ENCODE measurements at regions not wholly inside any gene's neighbourhood (a gene's known extent, or its start where the extent isn't known, plus 50 kb on each side); places are given as distances from the start of the nearest gene placed in this dataset.
A peak's percentile ranks its signal among the peaks of the same experiment; 100 is the strongest.
"Not testable (repeated sequence)": the region's sequence is repeated elsewhere in the genome, so short reads cannot be mapped to it uniquely, and the experiment has no call there.

DNA sequence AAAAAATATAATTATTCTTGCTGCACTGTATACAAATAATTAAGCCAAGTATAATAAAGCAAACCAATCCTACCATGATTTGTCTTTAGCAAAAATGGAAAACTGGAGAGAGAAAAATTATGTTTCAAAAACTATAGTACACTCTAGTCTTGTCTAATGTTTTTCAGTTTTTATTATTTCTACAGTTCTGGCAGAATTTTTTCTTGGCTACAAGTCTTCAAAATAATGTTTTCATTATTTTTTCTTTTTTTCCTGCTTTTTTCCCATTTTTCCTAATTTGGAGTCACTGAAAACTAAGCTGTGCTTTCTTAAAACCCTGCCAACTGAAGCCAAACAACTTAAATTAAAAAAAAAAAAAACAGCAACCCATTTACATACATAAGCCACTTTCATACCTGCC, 132.0 kb downstream of the RAMP3 start:
- DNase-seq, H3K4me1 Mint-ChIP-seq, POLR2A ChIA-PET, ATAC-seq, H3K27ac Mint-ChIP-seq, H3K4me3 Mint-ChIP-seq: not testable (repeated sequence)
- peaks cover 3 to 31% (median 16%) of the 10 kb centered on the region in 9 donors for H3K9me3 Mint-ChIP-seq
- H3K36me3 Mint-ChIP-seq = peaks cover 2 to 22% (median 3%) of the 10 kb centered on the region in 3 donors
- H3K27me3 Mint-ChIP-seq = peaks cover 10 to 34% (median 14%) of the 10 kb centered on the region in 5 donors

DNA sequence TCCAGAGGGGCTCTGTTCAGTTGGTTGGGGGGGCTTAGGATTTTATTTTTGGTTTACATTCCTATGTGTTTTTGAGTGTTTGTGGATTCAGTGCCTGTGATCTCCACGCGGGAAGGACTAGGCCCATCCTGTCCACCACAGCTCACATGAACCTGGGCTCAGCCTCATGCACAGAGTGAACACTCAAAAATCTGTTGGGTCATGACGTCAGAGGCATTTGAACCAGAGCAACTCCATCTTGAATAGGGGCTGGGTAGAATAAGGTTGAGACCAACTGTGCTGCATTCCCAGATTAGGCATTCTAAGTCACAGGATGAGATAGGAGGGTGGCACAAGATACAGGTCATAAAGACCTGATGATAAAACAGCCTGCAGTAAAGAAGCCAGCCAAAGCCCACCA, 133.3 kb downstream of the RAMP3 start:
- peaks cover 3 to 31% (median 16%) of the 10 kb centered on the region in 9 donors for H3K9me3 Mint-ChIP-seq
- POLR2A ChIA-PET = no interaction called here
- no peak for ATAC-seq
- DNase-seq = no peak
- H3K27ac Mint-ChIP-seq = no peak overlapping the region
- H3K27me3 Mint-ChIP-seq = peaks cover 14 to 47% (median 22%) of the 10 kb centered on the region in 5 donors
- peaks cover 0 to 2% (median 0%) of the 10 kb centered on the region in 4 donors for H3K4me1 Mint-ChIP-seq
- H3K36me3 Mint-ChIP-seq = peaks cover 2 to 22% (median 3%) of the 10 kb centered on the region in 3 donors
- H3K4me3 Mint-ChIP-seq = no peak overlapping the region

- no peak for DNase-seq
- Mint-ChIP-seq H3K27ac (no peak overlapping the region), H3K36me3 (peaks cover 2 to 20% (median 3%) of the 10 kb centered on the region in 3 donors), H3K4me1 (peaks cover 0 to 2% (median 0%) of the 10 kb centered on the region in 4 donors), H3K27me3 (peaks cover 14 to 58% (median 24%) of the 10 kb centered on the region in 5 donors), H3K9me3 (peaks cover 3 to 31% (median 13%) of the 10 kb centered on the region in 9 donors), H3K4me3 (no peak overlapping the region)
- no peak for ATAC-seq
- POLR2A ChIA-PET = no interaction called here
Observed at GRCh38 chr7:45292481-45292880, 134.9 kb downstream of the RAMP3 start.

DNA sequence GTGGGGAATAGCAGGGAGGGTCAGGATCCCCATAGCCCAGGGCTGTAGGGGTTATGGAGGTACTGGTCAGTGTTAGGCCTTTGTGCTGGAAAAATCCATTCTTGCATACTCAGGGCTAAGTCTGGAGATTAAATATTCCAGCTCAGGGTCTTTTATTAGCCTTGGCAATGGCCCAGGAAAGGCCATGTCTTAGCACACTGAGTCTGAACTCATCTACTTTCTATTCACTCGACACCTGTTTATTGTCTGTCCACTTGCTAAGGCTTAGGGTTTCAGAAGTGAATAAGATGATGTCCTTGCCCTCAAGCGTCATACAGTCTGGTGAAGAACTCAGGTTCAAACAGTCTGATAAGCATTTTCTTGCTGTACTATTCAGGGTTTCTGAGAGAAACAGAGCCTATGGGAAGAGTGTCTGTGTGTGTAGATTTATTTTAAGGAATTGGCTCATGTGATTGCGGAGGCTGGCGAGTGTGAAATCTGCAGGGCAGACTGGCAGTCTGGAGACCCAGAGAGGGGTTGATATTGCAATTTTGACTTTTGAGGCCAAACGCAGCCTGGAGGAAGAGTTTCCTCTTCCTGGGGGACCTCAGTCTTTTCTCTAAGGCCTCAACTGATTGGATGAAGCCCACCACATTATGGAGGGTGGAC, 135.8 kb downstream of the RAMP3 start:
- Mint-ChIP-seq H3K27ac (no peak overlapping the region), H3K27me3 (peaks cover 14 to 60% (median 26%) of the 10 kb centered on the region in 5 donors), H3K36me3 (peaks cover under 1 to 10% (median under 1%) of the 10 kb centered on the region in 3 donors), H3K9me3 (peaks cover 0 to 26% (median 5%) of the 10 kb centered on the region in 9 donors), H3K4me3 (no peak overlapping the region), H3K4me1 (peaks cover 0 to 2% (median 0%) of the 10 kb centered on the region in 4 donors)
- POLR2A ChIA-PET = no interaction called here
- DNase-seq (no peak), ATAC-seq (no peak)

GRCh38 chr7:45294559-45294958, 137.0 kb downstream of the RAMP3 start:
- Mint-ChIP-seq H3K27me3 (peaks cover 15 to 71% (median 31%) of the 10 kb centered on the region in 5 donors), H3K27ac (no peak overlapping the region), H3K36me3 (peaks cover 0 to 5% (median 0%) of the 10 kb centered on the region in 3 donors), H3K4me3 (no peak overlapping the region), H3K9me3 (peaks cover 0 to 16% (median 0%) of the 10 kb centered on the region in 9 donors), H3K4me1 (peaks cover 0 to 2% (median 0%) of the 10 kb centered on the region in 4 donors)
- no peak for DNase-seq
- no peak for ATAC-seq
- POLR2A ChIA-PET = no interaction called here

DNA sequence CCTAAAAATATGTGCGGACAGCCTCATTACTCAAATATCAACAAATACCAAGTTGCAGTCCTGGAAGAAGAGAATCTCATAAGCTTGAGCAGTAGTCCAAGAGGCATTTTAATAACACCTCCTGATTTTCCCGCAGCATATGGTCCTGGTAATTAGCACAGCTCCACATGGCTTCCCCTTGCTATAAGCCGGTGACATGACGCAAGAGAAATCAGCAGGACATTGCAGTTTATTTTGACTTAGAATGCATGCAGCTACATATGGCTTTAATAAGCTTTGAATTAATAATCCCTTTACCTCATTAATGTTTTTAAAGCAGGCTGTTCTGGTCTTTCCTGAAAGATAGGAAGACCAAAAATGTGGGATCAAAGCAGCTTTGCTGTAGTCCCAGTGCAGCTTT, 137.6 kb downstream of the RAMP3 start:
- DNase-seq = no peak
- ATAC-seq = no peak
- peaks cover 0 to 16% (median 0%) of the 10 kb centered on the region in 9 donors for H3K9me3 Mint-ChIP-seq
- peaks cover 0 to 2% (median 0%) of the 10 kb centered on the region in 4 donors for H3K4me1 Mint-ChIP-seq
- POLR2A ChIA-PET = no interaction called here
- peaks cover 0 to 3% (median 0%) of the 10 kb centered on the region in 3 donors for H3K36me3 Mint-ChIP-seq
- H3K27me3 Mint-ChIP-seq = peaks cover 15 to 78% (median 36%) of the 10 kb centered on the region in 5 donors
- H3K4me3 Mint-ChIP-seq = no peak overlapping the region
- H3K27ac Mint-ChIP-seq = no peak overlapping the region

GRCh38 chr7:45296748-45297147, 139.2 kb downstream of the RAMP3 start:
- POLR2A ChIA-PET = no interaction called here
- Mint-ChIP-seq H3K9me3 (peaks cover 0 to 17% (median 3%) of the 10 kb centered on the region in 9 donors), H3K27ac (no peak overlapping the region), H3K4me3 (no peak overlapping the region), H3K27me3 (peaks cover 21 to 79% (median 47%) of the 10 kb centered on the region in 5 donors), H3K4me1 (peaks cover 0 to 2% (median 0%) of the 10 kb centered on the region in 4 donors), H3K36me3 (peaks cover 0 to 6% (median 0%) of the 10 kb centered on the region in 3 donors)
- ATAC-seq (no peak), DNase-seq (no peak)

GRCh38 chr7:45306752-45307305, 149.2 kb downstream of the RAMP3 start:
- H3K27me3 Mint-ChIP-seq = peaks cover 0 to 15% (median 4%) of the 10 kb centered on the region in 5 donors
- peaks cover 10 to 29% (median 21%) of the 10 kb centered on the region in 9 donors for H3K9me3 Mint-ChIP-seq
- POLR2A ChIA-PET = no interaction called here
- DNase-seq = no peak
- no peak overlapping the region for H3K4me3 Mint-ChIP-seq
- ATAC-seq = no peak
- H3K4me1 Mint-ChIP-seq = no peaks in the 10 kb centered on the region
- H3K27ac Mint-ChIP-seq = peak overlapping the region in 1 of 10 donors; percentile 6
- H3K36me3 Mint-ChIP-seq = peaks cover 0 to 16% (median 8%) of the 10 kb centered on the region in 3 donors

DNA sequence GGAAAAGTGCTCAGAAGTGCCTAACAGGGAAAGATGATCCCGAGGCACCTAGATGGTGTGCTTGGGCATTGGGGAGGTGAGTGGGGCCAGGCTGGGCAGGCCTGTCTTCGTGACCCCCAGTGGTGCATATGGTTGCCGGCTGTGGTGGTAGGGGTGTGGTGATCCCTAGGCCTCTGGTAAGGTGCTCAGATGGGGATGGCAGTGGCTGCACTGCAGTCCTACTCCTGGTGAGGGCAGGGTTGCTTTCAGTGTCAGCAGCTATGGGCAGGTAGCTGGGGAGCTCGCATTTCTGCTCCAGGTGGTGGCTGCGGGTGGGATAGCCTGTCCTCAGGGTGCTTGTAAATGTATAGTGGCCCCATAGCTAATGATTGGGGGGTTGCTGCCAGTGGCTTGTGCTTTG, 154.0 kb downstream of the RAMP3 start:
- Mint-ChIP-seq H3K4me1 (no peaks in the 10 kb centered on the region), H3K9me3 (peaks cover 10 to 54% (median 29%) of the 10 kb centered on the region in 9 donors), H3K27ac (no peak overlapping the region), H3K27me3 (peaks cover 11 to 22% (median 20%) of the 10 kb centered on the region in 5 donors), H3K36me3 (peaks cover 0 to 28% (median 18%) of the 10 kb centered on the region in 3 donors), H3K4me3 (no peak overlapping the region)
- DNase-seq = no peak
- POLR2A ChIA-PET = no interaction called here
- ATAC-seq = no peak

DNA sequence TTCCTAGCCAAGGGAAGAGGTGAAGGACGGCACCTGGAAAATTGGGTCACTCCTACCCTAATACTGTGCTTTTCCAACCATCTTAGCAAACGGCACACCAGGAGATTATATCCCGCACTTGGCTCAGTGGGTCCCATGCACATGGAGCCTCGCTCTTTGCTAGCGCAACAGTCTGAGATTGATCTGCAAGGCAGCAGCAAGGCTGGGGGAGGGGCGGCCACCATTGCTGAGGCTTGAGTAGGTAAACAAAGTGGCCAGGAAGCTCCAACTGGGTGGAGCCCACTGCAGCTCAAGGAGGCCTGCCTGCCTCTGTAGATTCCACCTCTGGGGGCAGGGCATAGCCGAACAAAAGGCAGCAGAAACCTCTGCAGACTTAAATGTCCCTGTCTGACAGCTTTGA, 157.9 kb downstream of the RAMP3 start:
- H3K27me3 Mint-ChIP-seq = peaks cover 21 to 34% (median 26%) of the 10 kb centered on the region in 5 donors
- peaks cover 5 to 66% (median 25%) of the 10 kb centered on the region in 9 donors for H3K9me3 Mint-ChIP-seq
- H3K4me1 Mint-ChIP-seq, ATAC-seq, POLR2A ChIA-PET, DNase-seq, H3K4me3 Mint-ChIP-seq, H3K27ac Mint-ChIP-seq: not testable (repeated sequence)
- peaks cover 0 to 22% (median 16%) of the 10 kb centered on the region in 3 donors for H3K36me3 Mint-ChIP-seq

- ATAC-seq (no peak), DNase-seq (no peak)
- H3K27me3 Mint-ChIP-seq = peaks cover 0 to 23% (median 7%) of the 10 kb centered on the region in 5 donors
- no peaks in the 10 kb centered on the region for H3K4me1 Mint-ChIP-seq
- POLR2A ChIA-PET = no interaction called here
- no peaks in the 10 kb centered on the region for H3K36me3 Mint-ChIP-seq
- no peak overlapping the region for H3K27ac Mint-ChIP-seq
- H3K9me3 Mint-ChIP-seq = peaks cover 0 to 10% (median 2%) of the 10 kb centered on the region in 9 donors
- no peak overlapping the region for H3K4me3 Mint-ChIP-seq
Observed at GRCh38 chr7:45324683-45325237, 167.2 kb downstream of the RAMP3 start.

- POLR2A ChIA-PET = no interaction called here
- Mint-ChIP-seq H3K27ac (no peak overlapping the region), H3K36me3 (no peaks in the 10 kb centered on the region), H3K9me3 (peaks cover 0 to 4% (median 2%) of the 10 kb centered on the region in 9 donors), H3K4me3 (no peak overlapping the region), H3K4me1 (no peaks in the 10 kb centered on the region), H3K27me3 (peaks cover 0 to 23% (median 7%) of the 10 kb centered on the region in 5 donors)
- peak in 1 of 10 donors; percentile 36 for DNase-seq
- no peak for ATAC-seq
Observed at GRCh38 chr7:45325378-45325777, 167.8 kb downstream of the RAMP3 start.

- Mint-ChIP-seq H3K27me3 (peaks cover 14 to 36% (median 16%) of the 10 kb centered on the region in 5 donors), H3K4me1 (no peaks in the 10 kb centered on the region), H3K9me3 (peaks cover 9 to 24% (median 15%) of the 10 kb centered on the region in 9 donors), H3K36me3 (peaks cover 0 to 8% (median 0%) of the 10 kb centered on the region in 3 donors), H3K4me3 (no peak overlapping the region), H3K27ac (no peak overlapping the region)
- POLR2A ChIA-PET = no interaction called here
- no peak for ATAC-seq
- DNase-seq = no peak
Observed at GRCh38 chr7:45328403-45328981, 170.9 kb downstream of the RAMP3 start.
